Natural killer cell (primary cell): ENCODE measurements at regions not wholly inside any gene's neighbourhood (a gene's known extent, or its start where the extent isn't known, plus 50 kb on each side); places are given as distances from the start of the nearest gene placed in this dataset.

Experiments
- ATAC-seq, 3 donors: fragments of 150-1000 bp in 2 of 3; fragments of 200-7000 bp in 1 of 3; cut with Tn5 transposase; 1 replicate in 1 of 3; 2 replicates in 2 of 3; pipeline ENCODE4 v1.10.0; 2021; ENCODE audit warnings: mild to moderate bottlenecking in 2 of 3, moderate library complexity in 2 of 3
- DNase-seq, 2 donors: peaks; one replicate each; pipeline versions ENCODE4 v3.0.0 to v3.0.0-alpha.2; 2013 to 2021; ENCODE audit warnings: mixed read lengths in 1 of 2
- H3K27ac ChIP-seq: one replicate; pipeline ENCODE4 v1.5.1; 2013; ENCODE audit warnings: mild to moderate bottlenecking, low read length
- H3K27me3 ChIP-seq: one replicate; pipeline ENCODE4 v1.6.1; 2013; ENCODE audit warnings: low read length; ENCODE audit not compliant: control insufficient read depth, insufficient read depth
- H3K36me3 ChIP-seq: one replicate; pipeline ENCODE4 v1.6.1; 2013; ENCODE audit warnings: low read length; ENCODE audit not compliant: control insufficient read depth, insufficient read depth
- H3K4me1 ChIP-seq: one replicate; pipeline ENCODE4 v1.6.1; 2013; ENCODE audit warnings: low read length; ENCODE audit not compliant: control insufficient read depth, insufficient read depth
- H3K4me3 ChIP-seq: one replicate; pipeline ENCODE4 v1.5.1; 2013; ENCODE audit warnings: low read length
- H3K9me3 ChIP-seq: one replicate; pipeline ENCODE4 v1.6.1; 2013; ENCODE audit warnings: low read length; ENCODE audit not compliant: control insufficient read depth, insufficient read depth
- H3K27ac Mint-ChIP-seq, 2 donors: one replicate each; pipeline ENCODE4 v1.8.0; 2022; ENCODE audit warnings: mild to moderate bottlenecking in 2 of 2, mixed read lengths in 2 of 2, moderate library complexity in 1 of 2
- H3K27me3 Mint-ChIP-seq, 2 donors: one replicate each; pipeline ENCODE4 v1.8.0; 2022; ENCODE audit warnings: low read depth in 2 of 2, mixed read lengths in 2 of 2
- H3K36me3 Mint-ChIP-seq: one replicate; pipeline ENCODE4 v1.8.0; 2022; ENCODE audit warnings: mixed read lengths
- H3K4me1 Mint-ChIP-seq, 2 donors: one replicate each; pipeline ENCODE4 v1.8.0; 2022; ENCODE audit warnings: mixed read lengths in 2 of 2
- H3K4me3 Mint-ChIP-seq: one replicate; pipeline ENCODE4 v1.8.0; 2022; ENCODE audit warnings: mild to moderate bottlenecking, moderate library complexity, mixed read lengths
- H3K9me3 Mint-ChIP-seq, 2 donors: one replicate each; pipeline ENCODE4 v1.8.0; 2022; ENCODE audit warnings: mixed read lengths in 2 of 2
- CTCF ChIP-seq: fragments of 200-600 bp; IDR thresholded peaks from one replicate; pipeline ENCODE4 v1.8.0; 2022; ENCODE audit warnings: antibody characterized with exemption
- WGBS: methylation state at CpG from one replicate; pipeline ENCODE4 v1.1.7; 2013; ENCODE audit warnings: missing lambda C conversion rate; ENCODE audit not compliant: insufficient coverage; 5-methylcytosine and 5-hydroxymethylcytosine counted together
- intact Hi-C: fragments of 100-400 bp; cut with micrococcal nuclease; formaldehyde crosslinking; loops from one replicate; pipeline ENCODE4 v1.14.2; 2022

GRCh38 chr1:218101409-218101808, 183.7 kb upstream of the RRP15 start:
- DNase-seq (no peak), ATAC-seq (no peak)
- H3K27me3 Mint-ChIP-seq, result no peaks in the 10 kb centered on the region
- no peak overlapping the region for H3K27ac Mint-ChIP-seq
- peaks cover 12 to 25% of the 10 kb centered on the region in 2 donors for H3K9me3 Mint-ChIP-seq
- no peak for TF ChIP-seq CTCF
- no peaks in the 10 kb centered on the region for H3K4me1 ChIP-seq
- intact Hi-C loops, result no loop called here
- no peaks in the 10 kb centered on the region for H3K9me3 ChIP-seq
- H3K27me3 ChIP-seq, result no peaks in the 10 kb centered on the region
- H3K27ac ChIP-seq, result no peak overlapping the region
- H3K36me3 ChIP-seq, result no peaks in the 10 kb centered on the region
- no peaks in the 10 kb centered on the region for H3K4me1 Mint-ChIP-seq
- H3K4me3 ChIP-seq, result no peak overlapping the region
- no peak overlapping the region for H3K4me3 Mint-ChIP-seq
- H3K36me3 Mint-ChIP-seq, result no peaks in the 10 kb centered on the region
- 68% methylated on average over 2 of the region's 2 CpGs for WGBS

- Mint-ChIP-seq H3K4me3 (no peak overlapping the region), H3K27ac (no peak overlapping the region), H3K4me1 (no peaks in the 10 kb centered on the region), H3K9me3 (peaks cover 11 to 14% of the 10 kb centered on the region in 2 donors), H3K36me3 (no peaks in the 10 kb centered on the region), H3K27me3 (no peaks in the 10 kb centered on the region)
- TF ChIP-seq CTCF, result no peak
- intact Hi-C loops, result no loop called here
- H3K36me3 ChIP-seq, result no peaks in the 10 kb centered on the region
- no peaks in the 10 kb centered on the region for H3K9me3 ChIP-seq
- no peak overlapping the region for H3K4me3 ChIP-seq
- ATAC-seq (no peak), DNase-seq (no peak)
- H3K4me1 ChIP-seq, result no peaks in the 10 kb centered on the region
- H3K27ac ChIP-seq, result no peak overlapping the region
- H3K27me3 ChIP-seq, result no peaks in the 10 kb centered on the region
- 87% methylated on average over 2 of the region's 3 CpGs for WGBS
Measured at GRCh38 chr1:218108034-218108433, 177.1 kb upstream of the RRP15 start.

DNA sequence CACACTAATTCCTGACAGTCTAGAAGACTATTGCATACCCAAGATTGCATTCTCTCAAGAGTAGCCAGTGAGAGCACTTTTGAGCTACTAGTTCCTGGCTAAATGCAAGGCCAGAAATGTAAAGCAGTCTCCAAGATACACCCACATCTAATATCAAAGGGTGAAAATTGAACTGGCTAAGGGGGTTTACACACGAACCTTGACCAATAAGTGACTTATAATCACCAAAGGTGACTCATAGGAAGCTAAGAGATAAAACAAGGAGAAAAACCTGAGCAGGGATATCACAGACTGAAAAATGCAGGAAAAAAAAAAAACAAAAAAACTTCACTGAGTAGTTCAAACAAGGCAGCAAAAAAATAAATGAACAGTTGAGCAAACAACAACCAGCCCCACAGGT, 172.2 kb upstream of the RRP15 start:
- Histone ChIP-seq H3K27ac (no peak overlapping the region), H3K4me3 (no peak overlapping the region), H3K36me3 (no peaks in the 10 kb centered on the region), H3K27me3 (no peaks in the 10 kb centered on the region), H3K9me3 (no peaks in the 10 kb centered on the region), H3K4me1 (no peaks in the 10 kb centered on the region)
- intact Hi-C loops, result no loop called here
- ATAC-seq, result no peak
- H3K4me1 Mint-ChIP-seq, result no peaks in the 10 kb centered on the region
- no peak for TF ChIP-seq CTCF
- H3K27me3 Mint-ChIP-seq, result no peaks in the 10 kb centered on the region
- DNase-seq, result no peak
- H3K36me3 Mint-ChIP-seq, result peaks cover 7% of the 10 kb centered on the region
- H3K4me3 Mint-ChIP-seq, result no peak overlapping the region
- no peak overlapping the region for H3K27ac Mint-ChIP-seq
- WGBS, result 33% methylated on average over 1 of the region's 1 CpG
- peaks cover 12 to 19% of the 10 kb centered on the region in 2 donors for H3K9me3 Mint-ChIP-seq

DNA sequence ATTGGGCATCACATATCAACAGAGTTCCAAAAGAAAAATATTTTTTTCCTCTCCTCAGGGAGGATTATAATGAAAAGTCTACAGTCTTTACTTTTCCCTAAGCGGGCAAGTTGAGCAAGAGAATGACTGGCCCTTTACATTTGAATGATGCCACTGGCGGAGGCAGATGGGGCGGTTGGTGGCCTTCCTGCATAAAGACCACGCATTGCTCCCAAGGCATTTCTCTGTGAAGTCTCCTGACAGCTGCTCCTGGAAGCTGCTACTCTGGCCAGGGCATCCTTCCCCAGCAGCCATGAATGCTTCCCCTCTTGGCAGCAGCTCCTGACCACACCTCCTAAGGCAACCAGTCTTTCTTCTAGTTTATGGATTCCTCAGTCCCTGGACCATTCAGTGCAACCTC, 161.1 kb upstream of the RRP15 start:
- Mint-ChIP-seq H3K27me3 (no peaks in the 10 kb centered on the region), H3K9me3 (peaks cover 2 to 3% of the 10 kb centered on the region in 2 donors)

More for the DNA sequence above, 161.1 kb upstream of the RRP15 start:
- Histone ChIP-seq H3K9me3 (no peaks in the 10 kb centered on the region), H3K36me3 (no peaks in the 10 kb centered on the region), H3K4me3 (no peak overlapping the region), H3K4me1 (no peaks in the 10 kb centered on the region), H3K27me3 (no peaks in the 10 kb centered on the region), H3K27ac (no peak overlapping the region)
- Mint-ChIP-seq H3K27ac (no peak overlapping the region), H3K36me3 (no peaks in the 10 kb centered on the region), H3K4me1 (no peaks in the 10 kb centered on the region), H3K4me3 (no peak overlapping the region)
- no peak for ATAC-seq
- 47% methylated on average over 4 of the region's 4 CpGs for WGBS
- TF ChIP-seq CTCF, result no peak
- intact Hi-C loops, result no loop called here
- DNase-seq, result no peak
